22Rv1 (cell line): ENCODE measurements at regions not wholly inside any gene's neighbourhood (a gene's known extent, or its start where the extent isn't known, plus 50 kb on each side); places are given as distances from the start of the nearest gene placed in this dataset.

ENCODE experiments used
- ZFX ChIP-seq: fragments of 450-650 bp; IDR thresholded peaks from 2 replicates; pipeline ENCODE4 v1.6.1; 2017; ENCODE audit warnings: antibody characterized with exemption, borderline replicate concordance
- TF ChIP-seq, protein P1 (sequence below): fragments of 450-650 bp; IDR thresholded peaks from 2 replicates; pipeline ENCODE4 v1.5.1; 2017; ENCODE audit warnings: mild to moderate bottlenecking

DNA sequence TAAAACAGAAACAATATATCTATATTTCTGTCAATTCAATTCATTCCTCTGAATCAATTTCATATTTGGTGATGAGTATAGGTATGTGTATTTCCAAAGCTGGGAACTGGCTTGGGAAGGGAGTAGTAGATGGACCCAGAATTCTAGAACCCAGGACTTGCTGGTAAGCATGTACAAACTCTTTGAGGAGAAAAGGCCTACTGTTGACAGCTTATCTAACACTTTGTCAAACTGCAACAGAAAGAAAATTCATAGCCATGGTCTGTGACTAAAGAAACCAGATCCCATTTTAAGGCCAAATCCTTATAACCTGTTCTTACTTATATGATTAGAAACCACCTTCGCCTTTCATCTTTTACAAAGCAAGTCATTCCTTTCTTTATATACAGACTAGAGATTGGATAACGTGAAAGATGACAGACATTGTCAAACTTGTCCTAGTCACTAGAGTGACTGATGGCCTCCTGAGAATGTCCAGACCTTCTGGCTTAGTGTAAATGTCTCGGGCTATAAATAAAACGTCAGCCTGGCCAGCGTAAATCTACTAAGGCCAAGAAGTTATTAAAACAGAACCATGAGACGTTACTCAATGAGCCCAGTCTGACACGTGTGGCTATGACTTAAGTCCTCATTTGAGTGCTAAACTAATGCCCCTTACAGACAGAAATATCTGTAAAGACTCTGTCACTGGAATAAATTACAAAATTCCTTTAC, 152.3 kb downstream of the ALDH8A1 start:
- TF ChIP-seq, protein P1, sequence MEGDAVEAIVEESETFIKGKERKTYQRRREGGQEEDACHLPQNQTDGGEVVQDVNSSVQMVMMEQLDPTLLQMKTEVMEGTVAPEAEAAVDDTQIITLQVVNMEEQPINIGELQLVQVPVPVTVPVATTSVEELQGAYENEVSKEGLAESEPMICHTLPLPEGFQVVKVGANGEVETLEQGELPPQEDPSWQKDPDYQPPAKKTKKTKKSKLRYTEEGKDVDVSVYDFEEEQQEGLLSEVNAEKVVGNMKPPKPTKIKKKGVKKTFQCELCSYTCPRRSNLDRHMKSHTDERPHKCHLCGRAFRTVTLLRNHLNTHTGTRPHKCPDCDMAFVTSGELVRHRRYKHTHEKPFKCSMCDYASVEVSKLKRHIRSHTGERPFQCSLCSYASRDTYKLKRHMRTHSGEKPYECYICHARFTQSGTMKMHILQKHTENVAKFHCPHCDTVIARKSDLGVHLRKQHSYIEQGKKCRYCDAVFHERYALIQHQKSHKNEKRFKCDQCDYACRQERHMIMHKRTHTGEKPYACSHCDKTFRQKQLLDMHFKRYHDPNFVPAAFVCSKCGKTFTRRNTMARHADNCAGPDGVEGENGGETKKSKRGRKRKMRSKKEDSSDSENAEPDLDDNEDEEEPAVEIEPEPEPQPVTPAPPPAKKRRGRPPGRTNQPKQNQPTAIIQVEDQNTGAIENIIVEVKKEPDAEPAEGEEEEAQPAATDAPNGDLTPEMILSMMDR = no peak
- no peak for TF ChIP-seq ZFX
